ENCODE measurements at regions not wholly inside any gene's neighbourhood (a gene's known extent, or its start where the extent isn't known, plus 50 kb on each side); places are given as distances from the start of the nearest gene placed in this dataset.

GRCh38 chr1:104726917-104727316 lies 977.2 kb downstream of the AMY1C start:
- H3K4me3 Mint-ChIP-seq: no peak overlapping the region
- TF ChIP-seq CTCF (IDR thresholded peaks at IDR 0.05): no peak
- DNase-seq: no peak
- no peaks in the 10 kb centered on the region for H3K27me3 Mint-ChIP-seq (ENCODE audit: low read depth, poor library complexity)
- no peaks in the 10 kb centered on the region for H3K36me3 Mint-ChIP-seq (ENCODE audit: low read depth)
- H3K4me1 Mint-ChIP-seq: no peaks in the 10 kb centered on the region
- peaks cover 12% of the 10 kb centered on the region for H3K9me3 Mint-ChIP-seq
- no peak overlapping the region for H3K27ac Mint-ChIP-seq

GRCh38 chr1:104733866-104734265 lies 984.2 kb downstream of the AMY1C start:
- Mint-ChIP-seq H3K4me1 (no peaks in the 10 kb centered on the region), H3K4me3 (no peak overlapping the region), H3K9me3 (no peaks in the 10 kb centered on the region), H3K27ac (no peak overlapping the region), H3K27me3 (ENCODE audit: low read depth, poor library complexity) (peaks cover 13% of the 10 kb centered on the region), H3K36me3 (ENCODE audit: low read depth) (no peaks in the 10 kb centered on the region)
- no peak for DNase-seq
- TF ChIP-seq CTCF (IDR thresholded peaks at IDR 0.05): no peak

GRCh38 chr1:104745875-104746274 lies 996.2 kb downstream of the AMY1C start:
- Mint-ChIP-seq H3K4me3 (no peak overlapping the region), H3K9me3 (no peaks in the 10 kb centered on the region), H3K27ac (no peak overlapping the region), H3K27me3 (ENCODE audit: low read depth, poor library complexity) (peaks cover 3% of the 10 kb centered on the region), H3K4me1 (no peaks in the 10 kb centered on the region), H3K36me3 (ENCODE audit: low read depth) (no peaks in the 10 kb centered on the region)
- TF ChIP-seq CTCF (IDR thresholded peaks at IDR 0.05): no peak
- no peak for DNase-seq

- Mint-ChIP-seq H3K27me3 (ENCODE audit: low read depth, poor library complexity) (peaks cover 3% of the 10 kb centered on the region), H3K4me3 (no peak overlapping the region), H3K9me3 (no peaks in the 10 kb centered on the region), H3K4me1 (no peaks in the 10 kb centered on the region), H3K27ac (no peak overlapping the region), H3K36me3 (ENCODE audit: low read depth) (no peaks in the 10 kb centered on the region)
- TF ChIP-seq CTCF (IDR thresholded peaks at IDR 0.05): no peak
- no peak for DNase-seq
Observed at GRCh38 chr1:104746994-104747393, 997.3 kb downstream of the AMY1C start.

GRCh38 chr1:104760017-104760416 lies 1010.3 kb downstream of the AMY1C start:
- Mint-ChIP-seq H3K27me3 (ENCODE audit: low read depth, poor library complexity) (peaks cover 3% of the 10 kb centered on the region), H3K4me1 (peaks cover 3% of the 10 kb centered on the region), H3K9me3 (no peaks in the 10 kb centered on the region), H3K27ac (no peak overlapping the region), H3K4me3 (no peak overlapping the region), H3K36me3 (ENCODE audit: low read depth) (no peaks in the 10 kb centered on the region)
- no peak for TF ChIP-seq CTCF (IDR thresholded peaks at IDR 0.05)
- DNase-seq: no peak

- no peak for DNase-seq
- no peaks in the 10 kb centered on the region for H3K9me3 Mint-ChIP-seq
- no peak for TF ChIP-seq CTCF (IDR thresholded peaks at IDR 0.05)
- H3K4me3 Mint-ChIP-seq: no peak overlapping the region
- peaks cover 5% of the 10 kb centered on the region for H3K27me3 Mint-ChIP-seq (ENCODE audit: low read depth, poor library complexity)
- H3K4me1 Mint-ChIP-seq: peaks cover 12% of the 10 kb centered on the region
- H3K36me3 Mint-ChIP-seq (ENCODE audit: low read depth): no peaks in the 10 kb centered on the region
- no peak overlapping the region for H3K27ac Mint-ChIP-seq
Observed at GRCh38 chr1:104761961-104762570, 1012.4 kb downstream of the AMY1C start.

All from nephron progenitor cell (in vitro differentiated cells).